GM20431 (cell line): ENCODE measurements at regions not wholly inside any gene's neighbourhood (a gene's known extent, or its start where the extent isn't known, plus 50 kb on each side); places are given as distances from the start of the nearest gene placed in this dataset.

ENCODE experiments used
- in situ Hi-C: fragments of 300-500 bp; cut with MseI, MboI; formaldehyde crosslinking; loops from one replicate; pipeline ENCODE4 v1.15.0; 2020; ENCODE audit warnings: low sequenced_read_pairs; ENCODE audit not compliant: unreplicated experiment

DNA sequence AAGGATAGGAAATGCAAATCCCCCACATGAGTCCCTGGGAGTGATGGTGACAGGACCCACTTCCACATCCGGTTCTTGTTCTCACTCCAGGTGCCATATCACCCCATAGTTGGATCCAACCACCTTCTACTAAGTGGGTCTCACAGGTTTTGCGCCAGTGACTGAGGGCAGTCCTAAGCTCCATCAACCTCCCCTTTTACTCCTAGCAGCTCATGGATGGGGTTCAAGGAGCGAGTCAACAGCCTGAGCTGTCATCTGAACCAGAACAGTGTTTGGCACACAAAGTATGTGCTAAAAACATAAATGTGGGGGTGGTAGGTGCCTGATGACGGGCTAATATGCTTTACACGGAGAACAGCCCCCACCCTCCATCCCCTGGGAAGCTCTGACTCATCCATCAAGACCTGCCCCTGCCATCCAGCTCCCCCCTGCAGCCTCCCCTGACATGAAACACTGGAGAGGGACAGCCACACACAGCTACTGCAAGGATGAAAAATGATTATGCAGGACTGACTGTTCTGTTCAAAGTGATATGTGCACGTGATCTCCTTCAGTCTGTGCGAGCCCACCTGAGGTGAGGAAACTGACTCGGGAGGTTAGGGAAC is 143.2 kb upstream of the CDH5 start:
- in situ Hi-C loops = loop anchor here (10.0 kb wide), 1 partner anchor 62 kb away; no protein-coding TSS in a partner anchor

DNA sequence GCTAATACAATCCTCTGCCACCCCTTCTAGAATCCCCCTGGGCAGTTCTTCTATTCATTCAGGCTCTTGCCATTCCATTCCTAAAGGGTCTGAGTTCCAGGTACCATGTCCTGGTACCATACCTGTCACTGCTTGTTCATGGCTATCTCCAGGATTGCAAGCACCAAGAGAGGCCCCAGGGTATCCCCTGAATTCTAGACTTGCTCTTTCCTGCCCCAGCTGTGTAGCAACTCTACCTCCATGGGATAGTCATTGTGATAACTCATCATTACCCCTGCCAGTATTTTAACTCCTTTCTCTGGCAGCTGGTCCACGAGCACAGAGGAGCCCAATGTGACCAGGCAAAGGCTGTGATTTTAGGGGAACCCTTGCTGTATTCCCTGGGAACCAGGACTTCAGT is 143.7 kb upstream of the CDH5 start:
- in situ Hi-C loops = loop anchor here (10.0 kb wide), 1 partner anchor 62 kb away; no protein-coding TSS in a partner anchor

DNA sequence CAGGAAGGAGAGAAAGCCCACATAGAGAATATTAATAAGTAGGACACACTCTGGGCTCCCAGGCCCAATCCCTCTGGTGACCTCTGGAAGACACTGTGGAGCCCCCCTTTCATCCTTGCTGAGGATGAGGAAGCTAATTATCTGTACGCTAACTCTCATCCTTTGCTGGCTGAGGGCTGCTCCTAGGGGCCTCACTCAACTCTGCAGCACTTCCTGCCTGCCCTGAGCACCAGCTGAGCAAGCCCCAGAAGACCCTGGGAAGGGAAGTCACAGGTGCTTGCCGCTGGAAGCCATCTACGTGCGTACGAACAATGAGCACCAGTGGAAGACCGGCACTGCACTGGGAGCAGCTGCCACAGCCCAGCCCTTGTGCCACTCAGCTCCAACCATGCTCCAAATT is 145.8 kb upstream of the CDH5 start:
- in situ Hi-C loops = loop anchor here (10.0 kb wide), 1 partner anchor 64 kb away; no protein-coding TSS in a partner anchor

DNA sequence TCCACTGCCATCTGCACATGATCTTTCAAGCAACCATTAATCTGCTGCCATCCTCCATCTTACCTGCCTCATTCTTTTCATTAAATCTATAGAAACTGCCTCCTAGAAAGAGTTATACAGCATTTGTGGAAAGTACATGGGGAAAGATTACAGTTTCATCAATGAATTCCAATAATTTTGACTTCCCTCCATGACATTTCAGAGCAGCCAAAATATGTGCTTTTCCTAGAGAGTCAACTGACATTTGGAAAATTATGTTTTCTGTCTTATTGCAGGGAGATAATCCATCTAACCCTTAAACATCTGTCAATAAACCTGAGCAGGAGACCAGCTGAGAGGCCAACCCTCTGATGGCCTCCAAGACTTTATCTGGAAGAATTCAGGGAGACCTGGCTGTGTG is 147.0 kb upstream of the CDH5 start:
- in situ Hi-C loops = no loop called here

DNA sequence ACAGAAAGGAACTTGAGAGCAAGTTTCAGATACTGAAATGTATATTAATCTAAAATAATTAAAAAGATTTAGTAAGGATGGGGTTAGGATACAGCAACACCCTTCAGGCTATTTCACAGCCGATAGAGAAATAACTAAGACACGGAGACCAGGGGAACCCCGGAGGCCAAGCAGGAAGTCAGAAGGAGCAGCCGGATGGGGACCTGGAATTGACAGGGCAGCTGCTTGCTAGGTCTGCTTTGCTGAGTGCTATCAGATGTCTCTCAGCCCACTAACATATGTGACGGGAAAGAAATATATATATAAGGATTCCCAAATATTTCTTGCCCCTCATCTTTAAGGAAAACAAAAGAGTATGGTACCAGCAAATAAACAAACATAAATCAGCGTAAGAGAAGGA is 154.1 kb upstream of the CDH5 start:
- in situ Hi-C loops = no loop called here

DNA sequence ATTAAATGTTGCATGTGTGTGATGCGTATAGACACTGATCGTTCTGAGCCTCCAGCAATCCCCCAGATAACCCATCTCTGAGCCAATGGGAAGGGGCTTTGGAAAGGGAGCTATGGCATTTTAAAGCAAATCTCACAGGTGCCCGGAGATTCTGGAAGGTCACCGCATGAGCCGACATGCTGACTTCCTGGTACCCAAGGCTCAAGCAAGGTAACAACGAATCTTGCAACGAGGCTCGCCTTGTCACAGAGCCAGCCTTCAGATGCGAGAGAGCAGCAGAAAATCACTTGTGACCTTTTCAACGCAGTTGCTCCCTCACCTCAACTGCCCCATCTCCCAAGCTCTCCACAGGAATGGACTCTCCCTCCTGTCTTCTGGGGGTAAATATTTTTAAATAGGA is 154.8 kb upstream of the CDH5 start:
- in situ Hi-C loops = no loop called here

DNA sequence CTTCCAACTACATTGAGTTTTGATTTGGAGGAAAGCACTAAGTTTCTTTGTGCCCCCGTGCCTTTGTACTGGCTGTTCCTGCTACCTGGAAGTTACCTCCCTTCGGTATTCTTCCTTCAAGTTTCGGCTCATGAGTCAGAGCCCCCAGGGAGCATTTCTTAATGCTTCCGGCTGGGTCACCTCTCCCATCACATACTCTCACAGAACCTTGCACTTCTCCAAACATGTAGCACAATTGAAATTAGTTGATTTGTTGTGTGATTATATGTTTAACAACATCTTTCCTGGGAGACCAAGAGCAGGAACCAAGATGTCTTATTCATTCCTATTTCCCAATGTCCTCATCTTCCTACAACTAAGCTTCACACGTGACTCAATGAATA is 158.6 kb upstream of the CDH5 start:
- in situ Hi-C loops = no loop called here

DNA sequence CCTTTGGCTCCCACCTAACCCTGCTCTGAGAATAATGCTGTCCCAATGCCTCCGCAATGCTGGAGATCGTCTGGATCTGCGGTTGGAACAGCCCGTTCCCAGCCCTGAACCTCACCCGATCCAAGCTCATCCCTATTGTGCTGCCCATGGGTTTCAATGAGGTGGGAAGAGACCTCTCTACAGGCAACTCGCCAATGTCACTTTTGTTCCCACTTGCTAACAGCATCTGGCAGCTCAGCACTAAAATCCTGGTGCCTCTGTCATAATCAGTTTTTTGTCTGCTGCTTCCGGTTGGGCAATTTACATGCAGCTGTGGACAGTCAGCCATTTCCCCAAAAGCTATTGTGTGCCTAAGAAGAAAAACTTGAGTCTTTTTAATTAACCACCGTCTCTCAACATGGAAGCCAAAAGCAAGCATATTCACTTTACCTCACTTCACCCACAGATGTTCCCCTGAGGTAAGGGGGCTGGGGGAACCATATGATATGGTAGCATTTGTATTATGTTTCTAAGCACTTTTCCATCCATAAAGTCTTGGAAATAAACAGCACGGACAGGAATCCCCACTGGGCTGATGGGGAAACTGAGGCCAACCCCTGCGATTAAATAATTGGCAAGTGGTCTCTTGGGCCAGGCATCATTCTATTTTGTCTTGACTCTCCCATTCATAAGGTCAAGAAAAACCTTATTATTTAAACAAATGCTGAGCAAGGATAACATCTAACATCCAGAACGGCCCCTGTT is 159.2 kb upstream of the CDH5 start:
- in situ Hi-C loops = no loop called here

DNA sequence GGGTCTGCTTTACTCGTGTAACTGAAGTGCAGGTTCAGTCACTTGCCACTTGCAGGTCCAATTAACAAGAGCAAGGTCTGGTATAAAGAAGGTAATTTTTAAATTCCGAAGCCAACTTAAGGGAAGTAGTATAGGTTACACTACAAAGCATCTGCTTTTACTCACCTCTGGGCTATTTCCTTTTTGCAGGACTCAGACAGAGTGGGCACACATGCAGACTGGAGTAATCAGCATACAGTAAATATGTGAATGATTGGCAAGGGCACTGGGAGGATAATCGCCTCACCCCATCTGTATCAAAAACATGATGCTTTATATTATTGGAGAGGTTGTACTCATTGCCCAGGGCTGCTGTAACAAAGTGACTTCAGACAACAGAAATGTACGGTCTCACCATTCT is 160.1 kb upstream of the CDH5 start:
- in situ Hi-C loops = no loop called here

DNA sequence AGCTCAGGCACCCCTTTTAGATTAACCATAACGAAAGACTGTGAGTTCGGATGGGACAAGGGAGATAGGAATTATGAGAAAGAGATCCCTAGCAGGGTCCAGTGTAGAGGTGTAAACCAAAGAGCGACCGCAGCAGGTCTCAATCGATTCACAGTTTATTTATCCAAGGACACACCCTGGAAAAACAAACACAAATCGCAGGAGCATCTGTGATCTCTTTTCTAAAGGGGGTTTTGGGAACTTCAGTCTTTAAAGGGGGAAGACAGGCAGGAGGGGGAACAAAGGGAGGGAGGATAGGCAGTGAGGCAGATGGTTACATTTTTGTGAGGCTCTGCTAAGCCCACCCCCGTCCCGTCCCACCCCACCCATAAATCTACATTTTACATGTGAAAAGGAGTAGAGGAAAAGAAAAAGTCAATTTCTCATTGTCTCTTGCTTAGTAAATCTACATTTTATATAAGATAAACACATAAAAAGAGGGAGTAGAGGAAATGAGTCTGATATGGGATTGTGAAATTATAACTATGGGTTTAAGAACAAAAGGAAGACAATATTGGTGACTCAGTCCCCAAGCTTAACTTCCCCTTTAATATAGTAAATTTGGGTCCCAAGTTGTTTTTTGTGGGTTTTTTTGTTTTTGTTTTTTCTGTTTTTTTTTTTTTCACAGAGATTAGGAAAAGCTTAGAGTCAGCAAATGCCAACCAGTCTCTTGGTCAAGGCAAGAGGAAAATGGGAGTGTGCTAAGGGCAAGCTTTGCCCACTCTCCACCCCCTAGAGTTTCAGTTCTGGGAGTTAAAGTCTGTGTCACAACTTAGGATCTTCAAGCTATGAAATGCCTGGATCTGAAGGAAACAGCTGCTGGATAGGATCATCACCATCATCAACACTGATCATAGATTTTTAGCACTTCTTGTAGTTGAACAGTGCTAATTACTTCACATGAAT is 160.9 kb upstream of the CDH5 start:
- in situ Hi-C loops = no loop called here

DNA sequence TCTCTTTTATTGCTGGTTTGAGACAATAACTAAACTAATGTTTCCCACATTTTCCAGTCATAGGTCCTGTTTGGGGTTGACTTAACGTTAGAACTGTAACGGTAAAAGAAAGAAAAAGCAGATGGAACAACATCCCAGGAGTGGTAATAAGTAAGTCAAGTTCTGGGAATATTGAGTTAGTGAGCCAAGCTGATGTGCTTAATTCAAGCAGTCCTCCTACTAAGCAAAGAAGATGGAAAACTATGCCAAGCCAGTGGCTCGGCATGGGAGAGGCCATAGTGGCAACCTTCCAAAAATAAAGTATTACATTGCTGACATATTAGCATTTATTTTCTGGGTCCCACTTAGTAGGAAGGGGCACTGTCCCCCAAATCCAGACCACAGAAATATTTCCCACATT is 161.7 kb upstream of the CDH5 start:
- in situ Hi-C loops = no loop called here

DNA sequence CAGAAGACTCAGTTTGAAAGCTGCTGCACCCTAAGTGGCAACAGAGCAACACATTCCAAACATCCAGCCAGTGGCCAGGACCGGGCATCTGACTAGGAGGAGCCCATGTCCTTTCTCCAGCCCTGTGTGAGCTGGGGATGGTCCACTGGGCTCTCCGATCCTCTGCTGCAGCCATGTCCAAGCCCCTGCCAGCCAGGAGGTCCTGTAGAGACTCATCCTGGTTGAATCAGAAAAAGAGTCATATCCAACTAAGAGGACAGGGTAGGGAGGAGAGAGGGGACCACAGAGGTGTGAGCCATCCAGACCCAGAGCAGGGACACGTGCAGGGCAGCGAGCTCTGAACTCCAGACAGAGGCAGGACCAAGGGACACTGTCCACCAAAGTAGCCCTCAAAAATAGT is 163.0 kb upstream of the CDH5 start:
- in situ Hi-C loops = no loop called here

DNA sequence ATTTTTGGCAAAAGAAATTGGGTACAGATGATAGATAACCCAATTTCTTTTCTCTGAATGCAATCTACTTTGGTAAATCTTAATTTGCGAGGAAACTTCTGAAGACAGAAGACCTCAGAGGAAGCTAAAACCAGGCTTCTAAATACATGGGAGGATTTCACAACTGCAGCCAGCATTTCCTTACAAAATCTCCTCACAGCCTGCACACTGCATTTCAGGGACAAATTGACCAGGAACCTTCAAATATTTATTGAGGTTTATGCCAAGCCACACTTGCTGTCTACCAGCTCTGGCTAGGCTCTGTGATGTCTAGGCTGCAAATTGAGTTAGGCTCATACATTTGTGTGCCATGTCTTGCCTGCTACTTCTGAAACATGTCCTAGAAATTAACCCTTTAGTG is 167.3 kb upstream of the CDH5 start:
- in situ Hi-C loops = loop anchor here (25.0 kb wide), 1 partner anchor 112 kb away; no protein-coding TSS in a partner anchor

DNA sequence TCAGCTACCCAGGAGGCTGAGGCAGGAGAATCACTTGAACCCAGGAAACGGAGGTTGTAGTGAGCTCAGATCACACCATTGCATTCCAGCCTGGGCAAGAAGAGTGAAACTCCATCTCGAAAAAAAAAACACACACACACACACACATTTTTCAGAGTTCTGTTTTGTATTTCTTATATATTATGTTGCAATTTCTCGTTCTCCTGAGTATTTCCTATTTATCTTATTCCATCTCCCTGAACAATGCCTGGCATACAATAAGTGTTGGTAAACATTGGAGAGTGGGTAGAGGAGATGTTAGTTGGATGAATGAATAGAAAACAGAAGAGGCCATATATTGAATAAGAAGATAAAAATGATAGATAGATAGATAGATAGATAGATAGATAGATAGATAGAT is 167.8 kb upstream of the CDH5 start:
- in situ Hi-C loops = loop anchor here (25.0 kb wide), 1 partner anchor 111 kb away; no protein-coding TSS in a partner anchor

DNA sequence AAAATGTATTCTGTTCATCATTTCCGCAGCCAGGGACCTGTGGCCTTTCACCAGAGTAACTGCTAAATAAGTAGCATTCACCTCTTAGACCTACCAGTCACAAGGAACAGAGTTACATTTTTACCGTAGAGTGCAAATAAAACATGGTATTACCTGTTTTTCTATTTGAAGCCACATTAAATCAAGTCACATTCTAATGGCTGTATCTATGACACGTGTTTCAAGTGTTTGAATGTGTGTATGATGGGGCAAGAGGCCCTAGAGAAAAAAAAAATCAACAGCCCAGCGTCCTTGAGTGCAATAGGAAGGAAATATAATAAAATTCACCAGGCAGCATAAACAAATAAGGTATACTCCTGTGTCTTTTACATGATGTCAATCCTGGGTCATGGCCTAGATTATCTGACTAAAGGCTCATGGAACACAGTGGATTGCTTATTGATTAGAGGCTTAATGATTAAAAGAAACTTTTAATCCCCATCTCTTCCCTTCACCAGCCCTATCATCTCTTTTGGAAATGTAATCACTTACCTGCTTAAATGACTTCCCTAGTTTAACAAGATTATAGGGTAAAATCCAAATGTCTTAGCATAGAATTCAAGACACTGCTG is 168.7 kb upstream of the CDH5 start:
- in situ Hi-C loops = loop anchor here (25.0 kb wide), 1 partner anchor 110 kb away; no protein-coding TSS in a partner anchor

DNA sequence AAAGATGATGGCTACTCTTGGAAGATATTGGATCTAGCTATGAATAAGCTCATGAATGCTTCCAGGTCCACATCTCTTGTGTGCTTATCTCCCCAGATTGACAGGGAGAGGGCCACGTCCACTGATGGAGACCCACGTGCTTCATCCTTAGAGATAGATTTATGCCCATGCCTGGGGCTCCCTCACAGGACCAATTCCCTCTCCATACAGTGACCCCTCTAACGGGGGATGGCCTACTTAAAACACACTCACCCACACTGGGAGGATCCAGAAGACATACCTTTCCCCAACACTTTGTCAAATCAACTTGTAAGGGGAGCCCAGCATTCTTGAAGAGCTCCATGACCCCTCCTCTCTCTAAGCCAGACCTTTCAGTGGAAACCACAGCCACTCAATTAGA is 169.7 kb upstream of the CDH5 start:
- in situ Hi-C loops = loop anchor here (25.0 kb wide), 1 partner anchor 109 kb away; no protein-coding TSS in a partner anchor

DNA sequence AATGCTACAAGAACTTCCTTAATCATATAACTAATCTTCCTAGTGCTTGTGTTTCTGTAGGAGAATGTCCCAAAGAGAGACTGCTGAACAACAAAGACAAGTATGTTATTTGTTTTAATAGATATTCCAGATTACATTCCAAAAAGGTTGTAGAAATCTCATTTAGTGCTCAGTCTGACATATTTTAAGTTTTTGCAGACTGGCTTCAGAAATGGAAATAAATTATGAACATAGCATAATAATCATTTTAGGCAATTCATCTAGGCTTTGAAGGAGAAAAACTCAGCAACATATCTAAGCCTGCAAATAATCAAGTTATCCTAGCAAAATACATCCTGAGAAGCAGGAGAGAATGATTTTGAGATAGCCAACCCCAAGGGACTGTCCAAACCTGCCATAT is 171.6 kb upstream of the CDH5 start:
- in situ Hi-C loops = loop anchor here (25.0 kb wide), 1 partner anchor 108 kb away; no protein-coding TSS in a partner anchor

DNA sequence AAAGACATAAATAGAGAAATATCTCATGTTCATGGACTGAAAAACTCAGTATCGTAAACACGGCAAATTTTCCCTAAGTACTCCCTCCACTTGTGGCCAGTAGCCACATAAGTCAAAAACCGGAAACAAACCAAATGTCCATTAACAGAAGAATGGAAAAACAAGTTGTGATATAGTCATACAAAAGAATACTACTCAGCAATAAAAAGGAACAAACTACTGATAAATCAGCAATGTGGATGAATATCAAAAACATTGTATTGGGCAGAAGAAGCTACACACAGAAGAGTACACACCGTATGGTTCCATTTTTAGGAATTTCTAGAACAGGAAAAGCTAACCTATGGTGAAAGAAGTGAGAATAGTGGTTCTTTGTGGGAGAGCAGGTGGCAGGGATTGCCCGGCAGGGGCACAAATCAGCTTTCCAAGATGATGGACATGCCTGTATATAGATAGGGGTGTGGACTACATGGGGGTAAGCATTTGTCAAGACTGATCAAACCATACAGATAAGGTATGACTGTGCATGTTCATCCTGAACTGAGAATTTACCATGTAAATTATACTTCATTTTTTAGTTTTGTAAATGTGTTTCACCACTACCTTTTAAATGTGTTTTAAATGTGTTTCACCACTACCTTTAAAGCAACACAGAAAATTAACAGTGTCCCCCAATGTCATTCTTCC is 172.8 kb upstream of the CDH5 start:
- in situ Hi-C loops = loop anchor here (25.0 kb wide), 1 partner anchor 106 kb away; no protein-coding TSS in a partner anchor

DNA sequence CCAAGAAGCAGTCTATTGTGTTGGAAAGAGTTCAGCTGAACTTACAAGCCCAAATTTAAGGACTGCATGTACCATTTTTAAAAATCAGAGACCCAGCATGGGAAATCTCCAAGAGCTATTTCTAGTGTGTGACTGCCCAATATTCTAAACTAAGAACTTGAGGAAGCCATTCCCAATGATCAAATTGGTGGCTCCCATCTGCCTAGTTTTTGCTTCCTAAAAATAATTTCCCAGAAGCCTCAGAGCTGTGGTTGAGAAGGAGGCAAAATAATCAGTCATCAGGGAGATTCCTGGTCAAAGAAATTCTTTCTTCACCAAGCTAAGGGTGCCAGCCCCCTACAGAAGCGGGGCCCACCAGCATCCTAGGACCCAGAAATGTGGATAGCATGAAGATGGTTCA is 176.1 kb upstream of the CDH5 start:
- in situ Hi-C loops = loop anchor here (25.0 kb wide), 1 partner anchor 103 kb away; no protein-coding TSS in a partner anchor
